ENCODE measurements at regions not wholly inside any gene's neighbourhood (a gene's known extent, or its start where the extent isn't known, plus 50 kb on each side); places are given as distances from the start of the nearest gene placed in this dataset.

DNA sequence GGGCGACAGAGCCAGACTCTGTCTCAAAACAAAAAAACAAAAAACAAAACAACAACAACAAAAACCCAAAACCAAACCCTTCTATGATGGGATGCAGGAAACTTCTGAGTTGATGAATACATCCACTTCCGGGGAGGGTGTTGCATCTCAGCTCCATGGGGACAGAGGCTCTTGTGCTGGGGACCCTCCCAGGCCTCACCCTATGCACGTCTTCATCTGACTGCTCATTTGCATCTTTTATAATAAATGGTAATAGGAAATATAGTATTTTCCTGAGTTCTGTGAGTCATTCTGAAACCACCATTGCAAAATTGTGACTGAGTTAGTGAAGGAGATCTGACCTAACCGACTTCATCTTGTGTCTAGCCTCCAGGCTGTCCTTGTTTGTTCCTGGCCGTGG lies 109.5 kb upstream of the SLC28A3 start:
- no peak for DNase-seq (ENCODE audit: low read depth, low spot score)

DNA sequence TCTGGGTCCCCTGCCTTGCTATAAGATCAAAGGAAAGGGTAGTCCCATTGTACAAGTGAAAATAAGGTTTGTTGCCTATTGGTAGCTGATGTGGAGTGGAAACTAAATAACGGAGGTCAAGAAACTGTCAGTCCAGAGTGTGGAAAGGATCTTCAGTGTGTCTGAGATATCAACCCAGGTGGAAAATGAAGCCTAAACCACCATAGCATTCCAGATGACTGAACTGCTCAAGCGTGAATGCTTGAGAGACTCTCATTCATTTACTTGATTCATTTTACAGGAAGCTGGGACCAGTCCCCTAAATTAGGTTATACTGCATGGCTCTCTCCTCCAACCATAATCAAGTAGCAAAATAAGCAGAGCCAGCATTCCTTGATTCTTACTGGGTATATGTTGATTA lies 116.0 kb upstream of the SLC28A3 start:
- DNase-seq (ENCODE audit: low read depth, low spot score), result no peak

DNA sequence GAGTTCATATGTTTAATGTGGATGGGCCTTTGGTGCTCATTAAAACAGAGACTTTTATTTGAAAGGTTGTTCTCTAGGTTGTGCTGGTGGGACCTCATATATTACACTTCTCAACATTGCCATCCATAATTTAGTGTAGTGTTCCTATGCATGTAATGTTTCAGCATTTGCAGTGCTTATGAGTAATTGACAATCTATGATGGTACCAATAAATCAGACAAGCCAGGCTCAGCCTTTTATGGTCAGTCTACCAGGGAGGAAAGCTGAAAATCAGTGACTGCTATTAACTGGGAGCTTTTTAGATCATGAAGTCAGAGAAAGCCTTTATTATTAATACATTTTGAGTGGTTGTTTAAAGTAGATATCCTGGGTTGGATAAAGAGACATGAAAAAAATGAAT lies 120.1 kb upstream of the SLC28A3 start:
- no peak for DNase-seq (ENCODE audit: low read depth, low spot score)

DNA sequence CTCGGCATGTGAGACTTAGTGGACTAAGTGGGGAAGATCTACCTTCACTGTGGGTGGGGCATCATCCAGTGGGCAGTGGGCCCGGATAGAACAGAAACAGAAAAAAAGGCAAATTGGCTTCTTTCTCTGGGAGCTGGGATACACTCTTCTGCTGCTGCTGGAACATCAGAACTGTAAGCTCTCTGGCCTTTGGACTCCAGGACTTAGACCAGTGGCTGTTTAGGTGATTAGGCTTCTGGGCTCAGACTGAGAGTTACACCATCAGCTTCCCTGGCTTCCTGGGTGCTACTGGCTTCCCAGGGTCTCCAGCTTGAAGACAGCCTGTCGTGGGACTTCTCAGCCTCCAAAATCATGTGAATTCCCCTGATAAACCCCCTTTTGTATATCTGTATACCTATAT lies 122.7 kb upstream of the SLC28A3 start:
- DNase-seq (ENCODE audit: low read depth, low spot score), result no peak

DNA sequence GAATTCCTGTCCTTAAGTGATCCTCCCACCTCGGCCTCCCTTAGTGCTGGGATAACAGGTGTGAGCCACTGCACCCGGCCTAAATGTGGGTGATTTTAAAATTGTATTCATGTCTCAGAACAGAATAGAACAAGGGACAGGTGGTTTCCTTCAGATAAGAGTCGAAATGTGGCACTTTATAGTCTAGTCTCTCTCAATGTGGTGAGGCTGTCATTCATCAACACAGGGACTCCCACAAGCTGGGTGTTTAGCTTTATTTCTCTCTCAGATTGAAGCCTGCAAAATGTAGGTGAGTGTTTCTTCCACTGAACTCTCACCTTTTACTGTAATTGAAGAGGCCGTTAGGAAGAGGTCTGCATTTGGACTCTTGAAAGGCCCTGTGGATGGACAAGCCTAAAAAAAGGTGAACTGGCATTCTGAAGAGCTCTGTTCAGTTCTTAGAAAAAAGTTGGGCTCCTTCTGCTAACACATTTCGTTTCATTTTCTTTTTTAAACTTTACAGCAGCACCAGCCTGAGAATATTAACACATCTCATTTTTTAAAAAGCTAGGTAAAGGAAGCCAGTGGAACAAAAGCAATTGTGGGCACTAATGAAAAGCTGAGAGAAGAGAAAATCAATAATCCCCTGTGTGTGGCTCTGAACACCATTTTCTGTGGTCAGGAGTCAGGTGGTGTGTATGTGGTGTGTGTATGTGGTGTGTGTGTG lies 126.2 kb upstream of the SLC28A3 start:
- DNase-seq (ENCODE audit: low read depth, low spot score), result no peak

DNA sequence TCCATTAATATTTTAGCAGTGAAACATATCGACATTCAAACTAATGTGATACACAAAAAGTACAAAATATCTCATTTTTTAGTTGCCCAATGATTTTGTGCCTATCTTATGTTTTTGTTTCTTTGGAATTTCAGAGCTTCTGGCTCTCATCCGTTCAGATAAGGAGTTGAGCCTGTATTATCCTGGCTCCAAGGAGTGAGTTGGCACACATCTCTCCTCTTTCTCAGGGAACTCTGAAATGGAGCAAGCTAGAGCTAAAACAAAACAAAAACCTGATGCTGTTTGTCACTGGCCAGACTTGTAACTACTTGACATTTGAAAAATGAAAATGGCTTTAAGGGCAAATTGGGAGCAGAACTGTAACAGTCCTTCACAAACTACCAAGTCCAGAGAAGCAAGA lies 131.3 kb upstream of the SLC28A3 start:
- DNase-seq (ENCODE audit: low read depth, low spot score), result no peak

DNA sequence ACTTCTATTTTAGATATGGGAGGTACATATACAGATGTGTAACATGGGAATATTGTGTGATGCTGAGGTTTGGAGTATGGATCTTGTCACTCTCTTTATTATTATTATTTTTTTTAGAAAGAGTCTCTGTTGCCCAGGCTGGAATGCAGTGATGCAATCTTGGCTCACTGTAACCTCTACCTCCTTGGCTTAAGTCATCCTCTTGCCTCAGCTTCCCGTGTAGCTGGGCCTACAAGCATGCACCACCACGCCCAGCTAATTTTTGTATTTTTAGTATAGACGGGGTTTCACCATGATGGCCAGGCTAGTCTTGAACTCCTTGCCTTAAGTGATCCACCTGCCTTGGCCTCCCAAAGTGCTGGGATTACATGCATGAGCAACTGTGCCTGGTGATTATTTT lies 138.4 kb upstream of the SLC28A3 start:
- DNase-seq (ENCODE audit: low read depth, low spot score), result no peak

DNA sequence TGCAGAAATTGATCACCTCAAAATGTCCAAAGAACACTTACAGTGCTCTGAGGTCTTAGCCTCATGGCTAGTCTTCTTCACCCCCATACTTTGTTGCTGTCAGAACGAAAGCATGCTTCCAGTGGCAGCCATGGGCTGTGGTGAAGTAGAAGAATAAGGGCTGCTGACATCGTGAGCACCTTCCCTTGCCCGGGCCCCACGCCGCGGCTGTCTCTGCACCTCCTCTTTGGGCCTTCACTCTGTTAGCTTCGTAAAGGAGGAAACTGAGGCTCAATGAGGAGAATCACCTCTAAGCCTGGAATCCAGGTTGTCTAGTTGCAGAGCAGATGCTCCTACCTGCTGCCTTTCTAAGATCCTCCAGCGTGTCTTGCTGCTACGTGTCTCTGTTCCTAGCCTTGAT lies 139.5 kb upstream of the SLC28A3 start:
- no peak for DNase-seq (ENCODE audit: low read depth, low spot score)

DNA sequence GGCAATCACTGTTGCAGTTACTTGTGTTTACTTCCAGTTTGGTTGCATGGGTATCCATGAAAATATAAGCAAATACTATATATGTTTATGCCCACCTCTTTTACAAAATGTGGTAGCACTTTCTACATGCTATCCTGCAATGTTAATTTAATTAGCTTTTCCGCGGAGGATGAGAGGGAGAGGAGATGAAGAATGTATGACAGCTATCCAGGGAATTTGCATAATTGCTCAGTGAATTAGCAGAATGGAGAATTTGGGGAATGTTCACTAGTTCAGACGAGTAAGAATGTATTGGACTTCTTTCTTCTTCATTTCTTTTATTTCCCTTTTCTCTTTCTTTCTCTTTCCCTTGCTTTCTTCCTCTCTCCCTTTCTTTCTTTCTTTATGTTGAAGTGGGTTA lies 140.7 kb upstream of the SLC28A3 start:
- no peak for DNase-seq (ENCODE audit: low read depth, low spot score)

DNA sequence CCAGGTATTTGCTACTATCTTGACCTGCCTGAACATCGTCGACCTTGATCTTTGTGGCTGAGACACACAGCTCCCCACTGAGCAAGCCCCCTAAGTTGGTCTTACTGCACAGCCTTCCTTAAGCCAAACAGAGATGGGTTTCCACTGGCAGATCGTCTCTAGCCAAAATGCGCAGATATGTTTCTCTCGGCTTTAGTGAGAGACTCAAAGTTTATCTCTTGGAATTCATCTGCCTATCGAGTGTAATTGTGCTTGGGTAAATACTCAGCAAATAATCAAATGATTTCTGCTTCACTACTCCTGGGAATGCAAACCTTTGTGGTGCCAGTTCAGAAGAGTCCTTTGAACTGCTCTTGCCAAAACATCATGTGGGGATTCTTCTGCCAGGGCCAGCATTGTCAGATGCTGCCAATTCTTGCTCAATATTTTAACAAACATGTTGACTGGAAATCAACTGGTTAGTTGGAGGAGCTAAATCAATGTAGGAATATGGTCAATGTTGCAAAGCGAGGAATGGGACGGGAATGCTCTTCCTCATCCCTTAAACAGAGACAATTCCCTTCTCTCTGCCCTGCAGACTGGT lies 141.2 kb upstream of the SLC28A3 start:
- DNase-seq (ENCODE audit: low read depth, low spot score), result no peak

DNA sequence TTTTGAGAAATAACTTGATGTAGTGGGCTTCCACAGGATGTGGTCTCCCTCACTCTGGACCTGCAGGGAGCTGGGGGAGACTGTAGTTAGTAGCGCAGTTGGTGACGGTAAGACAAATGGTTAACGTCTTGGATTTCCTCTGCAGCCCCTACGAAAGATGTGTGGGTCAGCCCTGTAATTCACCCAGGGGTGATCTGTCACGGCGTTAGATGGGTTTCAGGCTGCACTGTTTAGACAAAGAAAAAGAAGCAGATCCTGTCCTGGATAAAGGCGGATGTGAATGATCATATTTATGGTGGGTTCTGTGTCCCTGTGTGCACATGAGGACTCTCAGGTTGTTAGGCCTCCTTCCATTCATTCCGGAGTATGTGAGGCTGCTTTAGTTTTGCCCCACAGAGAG lies 142.0 kb upstream of the SLC28A3 start:
- DNase-seq (ENCODE audit: low read depth, low spot score), result no peak

DNA sequence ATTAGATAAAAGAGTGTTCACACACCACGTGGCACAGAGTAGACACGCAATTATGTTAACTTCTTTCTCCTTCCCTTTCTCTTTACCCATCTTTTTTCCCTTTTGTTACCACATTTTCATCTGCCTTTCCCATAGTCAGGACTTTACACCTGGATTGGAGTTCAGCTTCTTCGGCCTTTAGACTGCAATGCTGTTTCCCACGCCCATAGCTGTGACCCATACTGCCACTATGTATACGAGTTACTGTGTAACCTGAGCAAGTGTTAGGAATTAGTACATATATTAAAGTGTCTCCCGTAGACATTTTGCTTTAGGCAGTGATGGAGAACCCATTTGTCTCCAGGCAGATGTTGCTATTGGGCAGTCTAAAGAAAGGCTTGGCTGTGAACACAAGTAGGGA lies 143.6 kb upstream of the SLC28A3 start:
- no peak for DNase-seq (ENCODE audit: low read depth, low spot score)

DNA sequence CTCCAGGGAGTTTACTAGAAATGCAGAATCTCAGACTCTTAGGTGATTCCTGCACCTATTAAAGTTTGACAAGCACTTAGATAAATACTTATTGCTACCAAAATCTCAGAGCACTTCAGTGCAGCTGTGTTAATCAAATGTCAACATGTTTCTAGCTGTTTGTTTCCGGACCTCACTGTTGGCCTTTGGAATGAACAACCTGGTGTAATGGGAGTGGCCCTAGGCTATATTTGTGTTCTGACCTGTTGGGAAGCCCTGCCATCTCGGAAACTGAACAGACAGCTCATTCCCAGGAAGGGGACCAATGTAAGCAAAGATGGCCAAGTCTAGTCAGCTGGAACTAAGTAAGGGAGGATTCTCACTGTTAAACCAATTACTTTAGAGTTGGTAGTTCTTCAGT lies 145.0 kb upstream of the SLC28A3 start:
- DNase-seq (ENCODE audit: low read depth, low spot score), result no peak

DNA sequence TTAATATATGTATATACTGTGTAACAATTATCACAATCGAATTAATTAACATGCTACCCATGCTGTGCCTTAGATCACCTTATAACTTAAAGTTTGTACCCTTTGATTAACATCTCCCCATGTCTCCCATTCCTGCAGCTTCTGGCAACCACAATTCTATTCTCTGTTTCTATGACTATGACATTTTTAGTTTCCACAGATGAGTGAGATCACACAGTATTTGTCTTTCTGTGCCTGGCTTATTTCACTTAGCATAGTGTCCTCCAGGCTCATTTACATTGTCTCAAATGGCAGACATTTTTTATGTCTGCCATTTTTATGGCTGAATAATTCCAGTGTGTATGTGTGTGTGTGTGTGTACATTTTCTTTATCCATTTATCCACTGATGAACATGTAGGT lies 146.1 kb upstream of the SLC28A3 start:
- DNase-seq (ENCODE audit: low read depth, low spot score), result no peak

DNA sequence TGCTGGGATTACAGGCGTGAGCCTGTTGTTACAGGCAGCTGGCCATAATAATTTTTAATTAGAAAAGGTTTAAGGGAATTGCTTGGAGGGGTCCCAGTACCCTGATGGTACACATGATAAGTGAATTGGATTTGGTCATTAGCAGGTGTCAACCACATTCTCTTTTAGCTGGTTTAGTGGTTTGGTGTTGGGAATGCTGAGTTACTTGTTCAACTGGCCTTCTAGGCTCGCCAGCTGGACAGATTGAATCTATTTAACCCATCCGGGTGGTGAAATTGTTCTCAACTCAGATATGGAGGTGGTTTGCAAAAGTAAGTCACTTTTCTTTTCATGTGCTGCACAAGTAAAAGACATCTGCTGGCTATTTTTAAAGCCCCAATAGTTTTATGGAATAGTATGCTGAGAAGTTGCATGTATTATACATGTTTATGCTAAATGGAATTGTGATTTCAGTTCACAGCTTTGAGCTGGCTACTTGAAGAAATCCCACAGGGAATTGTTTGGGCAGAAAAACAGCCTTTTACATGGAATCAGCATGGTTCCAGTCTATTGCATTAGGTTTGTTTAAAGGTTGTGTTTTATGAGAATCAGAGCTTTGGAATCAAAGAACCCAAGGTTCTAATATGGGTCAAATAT lies 149.8 kb upstream of the SLC28A3 start:
- DNase-seq (ENCODE audit: low read depth, low spot score), result no peak

DNA sequence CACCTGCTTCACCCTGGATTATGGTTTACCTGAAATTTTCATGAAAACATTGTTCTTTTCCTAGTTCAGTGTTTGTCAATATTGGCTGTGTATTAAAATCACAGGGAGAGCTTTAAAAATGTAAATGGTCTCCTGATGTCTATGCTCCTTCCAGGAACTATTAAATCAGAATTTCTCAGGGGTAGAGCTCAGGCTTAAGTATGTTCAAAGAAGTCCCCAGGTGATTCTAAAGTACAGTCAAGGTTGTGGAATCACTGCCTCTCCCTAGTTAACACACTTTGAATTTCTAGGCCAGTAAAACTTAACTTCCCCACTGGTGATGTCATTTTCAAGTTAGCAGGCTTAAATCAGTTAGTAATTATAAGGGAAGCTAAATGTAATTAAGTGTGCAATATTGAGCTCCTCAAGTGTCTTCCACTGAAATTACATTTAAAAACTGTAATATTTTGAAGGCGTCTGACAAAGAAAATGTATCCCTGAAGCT lies 150.3 kb upstream of the SLC28A3 start:
- DNase-seq (ENCODE audit: low read depth, low spot score), result no peak

DNA sequence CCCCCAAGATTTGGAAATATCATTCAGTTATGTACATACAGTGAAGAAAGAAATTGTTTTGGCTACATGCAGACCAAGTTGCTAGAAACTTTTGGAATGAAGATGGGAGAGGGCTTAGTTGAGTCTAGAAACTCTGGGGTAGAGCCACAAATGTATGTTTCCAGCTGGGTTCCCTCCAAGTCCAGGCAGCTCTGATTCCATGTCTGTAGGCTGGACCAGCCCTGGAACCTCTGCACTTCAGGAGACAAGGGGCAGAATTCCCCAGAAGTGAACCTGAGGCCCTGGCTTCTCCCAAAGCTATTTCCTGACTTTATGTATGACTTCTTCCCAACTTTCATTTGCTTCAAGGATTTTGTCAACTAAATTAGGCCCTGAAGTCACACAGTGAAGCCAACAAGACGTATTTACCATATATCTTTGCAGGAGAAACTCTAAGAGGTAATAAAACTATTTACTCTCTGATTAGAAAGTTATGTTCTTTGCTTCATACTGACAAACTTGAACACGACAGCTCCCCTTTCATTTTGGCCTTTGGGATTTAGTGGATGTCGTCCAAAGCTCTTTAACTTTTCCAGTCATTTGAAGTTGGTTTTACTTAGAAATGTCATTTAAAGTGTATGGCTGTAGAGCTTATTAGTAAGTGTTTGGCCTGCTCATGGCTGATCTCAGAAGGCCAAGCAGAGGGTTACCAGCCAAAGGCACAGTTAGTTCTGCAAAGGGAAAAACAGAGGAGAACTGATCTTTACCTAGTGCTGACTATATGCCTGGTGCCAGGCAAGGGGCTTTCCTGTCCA lies 152.0 kb upstream of the SLC28A3 start:
- no peak for DNase-seq (ENCODE audit: low read depth, low spot score)

DNA sequence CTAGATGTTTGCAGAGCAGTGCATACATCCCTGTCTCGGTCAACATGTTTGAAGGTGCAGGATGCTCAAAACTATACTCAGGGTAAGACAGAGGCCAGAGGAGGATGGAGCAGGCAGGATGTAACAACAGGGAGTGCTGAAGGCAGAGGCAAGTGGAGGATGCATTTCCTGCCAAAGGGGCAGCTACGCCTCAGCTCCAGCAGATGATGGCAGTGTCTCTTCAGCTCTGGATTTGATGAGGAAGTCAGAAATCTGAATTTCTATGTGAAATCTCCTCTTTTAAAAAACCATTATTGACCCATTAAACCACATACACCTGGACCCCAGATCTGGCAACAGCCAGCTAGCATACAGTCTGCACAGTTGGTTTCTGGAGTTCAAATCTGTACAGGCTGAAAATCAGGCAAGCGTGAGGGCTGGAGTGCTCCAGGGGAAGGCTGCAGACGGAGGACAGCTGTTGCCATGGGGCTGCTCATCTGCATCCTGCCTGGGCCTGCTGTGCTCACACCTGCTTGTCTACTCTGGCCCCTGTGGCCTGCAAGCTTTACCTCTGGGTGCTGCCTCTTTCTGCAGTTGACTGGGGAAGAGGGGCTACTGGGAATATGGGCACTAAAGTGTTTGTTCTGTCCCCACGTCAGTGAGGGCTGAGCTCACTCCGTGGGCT lies 152.9 kb upstream of the SLC28A3 start:
- no peak for DNase-seq (ENCODE audit: low read depth, low spot score)

DNA sequence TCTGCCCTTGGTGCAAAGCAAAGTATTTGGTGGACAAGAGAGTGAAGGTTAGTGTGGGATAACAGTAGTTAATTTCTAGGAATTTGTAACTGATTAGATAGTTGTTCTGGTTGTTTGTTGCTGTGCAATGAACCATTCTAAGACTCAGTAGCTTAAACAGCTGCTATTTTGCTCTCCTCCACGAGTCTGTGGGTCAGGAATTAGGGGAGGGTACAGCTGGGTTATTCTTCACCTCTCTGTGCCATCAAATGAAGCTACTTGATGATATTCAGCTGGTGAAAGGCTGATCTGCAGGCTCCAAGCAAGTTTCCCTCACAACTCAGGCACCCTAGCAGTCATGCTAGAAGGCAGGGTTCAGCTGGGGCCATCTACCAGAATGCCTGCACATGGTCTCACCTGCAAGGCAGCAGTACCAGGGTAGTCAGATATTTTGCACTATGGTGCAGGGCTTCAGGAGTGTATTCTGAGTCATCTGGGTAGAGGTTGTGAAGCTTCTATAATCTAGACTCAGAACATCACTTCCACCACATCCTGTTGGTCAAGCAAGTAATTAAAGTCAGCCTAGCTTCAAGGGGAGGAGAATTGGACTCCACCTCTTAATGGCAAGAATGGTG lies 159.5 kb upstream of the SLC28A3 start:
- DNase-seq (ENCODE audit: low read depth, low spot score), result no peak

DNA sequence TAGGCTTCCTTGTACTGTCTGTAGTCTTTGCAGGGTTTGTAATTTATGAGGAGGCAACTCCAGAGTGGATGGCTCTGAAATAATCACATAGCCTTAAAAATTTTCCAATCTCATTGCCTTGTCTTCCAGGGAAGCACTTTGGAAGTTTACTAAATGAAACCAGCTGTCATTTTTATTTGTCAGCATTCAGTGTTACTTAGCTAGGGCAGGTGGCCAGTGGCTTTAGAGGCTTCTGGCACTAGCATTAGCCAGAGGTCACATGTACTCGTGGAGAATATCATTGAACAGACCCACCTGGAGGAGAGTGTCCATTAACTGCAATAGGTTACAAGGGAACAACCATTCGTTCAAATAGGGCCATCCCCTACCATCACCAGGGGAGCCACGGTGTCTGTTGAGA lies 160.3 kb upstream of the SLC28A3 start:
- no peak for DNase-seq (ENCODE audit: low read depth, low spot score)

DNA sequence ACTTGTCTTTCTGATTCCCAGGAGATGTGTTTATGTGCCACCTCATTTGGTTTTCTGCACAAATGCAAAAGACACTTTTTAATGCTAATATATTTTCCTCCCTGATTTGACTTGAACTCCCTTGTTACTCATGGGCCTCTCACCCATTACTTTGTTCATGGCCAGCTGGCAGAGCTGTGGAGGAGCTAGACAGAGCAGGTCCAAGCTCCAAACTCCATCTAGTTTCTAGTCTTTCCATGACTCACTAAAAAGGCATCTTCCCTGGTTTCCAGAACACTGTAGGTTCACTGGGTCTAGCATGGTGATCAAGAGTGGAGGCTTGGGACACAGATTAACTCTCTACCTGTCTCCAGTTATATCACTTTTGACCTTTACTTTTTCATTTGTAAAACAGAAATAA lies 161.0 kb upstream of the SLC28A3 start:
- DNase-seq (ENCODE audit: low read depth, low spot score), result no peak

Data from iPS DF 19.7 (cell line).